ENCODE measurements at regions not wholly inside any gene's neighbourhood (a gene's known extent, or its start where the extent isn't known, plus 50 kb on each side); places are given as distances from the start of the nearest gene placed in this dataset.

DNA sequence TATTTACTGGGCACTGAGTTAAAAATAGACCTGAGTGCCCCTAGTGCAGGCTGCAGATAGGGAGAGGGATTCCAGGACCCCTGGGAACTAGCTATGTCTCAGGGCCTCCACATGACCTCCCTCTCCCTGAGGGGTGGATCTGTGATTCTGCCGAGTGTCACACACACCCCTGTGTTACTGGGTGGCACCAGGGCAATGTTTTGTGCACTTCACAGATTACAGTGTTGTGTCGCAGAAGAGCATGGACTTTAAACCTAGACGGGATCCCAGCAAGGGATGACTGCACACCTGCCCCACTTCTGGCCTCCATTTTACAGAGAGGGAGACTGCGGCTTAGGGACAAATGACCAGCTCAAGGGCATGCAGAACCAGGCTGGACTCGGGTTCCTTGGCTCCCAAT is 65.6 kb downstream of the ZFP36L2 start:
- DNase-seq = no peak
- POLR2A ChIA-PET = interaction anchor here (1.1 to 43.5 kb wide), 7 partner anchors 9 to 61 kb away, joined by 3 to 1530 read pairs (median 40); partner anchors contain the start of gene ZFP36L2
- Mint-ChIP-seq H3K27me3 (no peaks in the 10 kb centered on the region), H3K4me1 (peaks cover 34 to 88% (median 85%) of the 10 kb centered on the region in 4 donors), H3K9me3 (no peaks in the 10 kb centered on the region), H3K4me3 (peak overlapping the region in 4 of 10 donors; percentile 14 to 78 (median 22)), H3K27ac (peak overlapping the region; percentile 94 to 100 (median 98)), H3K36me3 (peaks cover 0 to 3% (median 0%) of the 10 kb centered on the region in 3 donors)
- no peak for ATAC-seq

- no peaks in the 10 kb centered on the region for H3K9me3 Mint-ChIP-seq
- no peak for ATAC-seq
- H3K4me1 Mint-ChIP-seq = peaks cover 39 to 88% (median 86%) of the 10 kb centered on the region in 4 donors
- no peaks in the 10 kb centered on the region for H3K27me3 Mint-ChIP-seq
- H3K27ac Mint-ChIP-seq = peak overlapping the region; percentile 94 to 100 (median 98)
- H3K4me3 Mint-ChIP-seq = peak overlapping the region; percentile 12 to 86 (median 64)
- H3K36me3 Mint-ChIP-seq = peaks cover 0 to 3% (median 0%) of the 10 kb centered on the region in 3 donors
- POLR2A ChIA-PET = interaction anchor here (0.8 to 43.5 kb wide), 6 partner anchors 10 to 61 kb away, joined by 3 to 1530 read pairs (median 41); partner anchors contain the start of gene ZFP36L2
- no peak for DNase-seq
Measured at GRCh38 chr2:43159797-43160196, 66.6 kb downstream of the ZFP36L2 start.

DNA sequence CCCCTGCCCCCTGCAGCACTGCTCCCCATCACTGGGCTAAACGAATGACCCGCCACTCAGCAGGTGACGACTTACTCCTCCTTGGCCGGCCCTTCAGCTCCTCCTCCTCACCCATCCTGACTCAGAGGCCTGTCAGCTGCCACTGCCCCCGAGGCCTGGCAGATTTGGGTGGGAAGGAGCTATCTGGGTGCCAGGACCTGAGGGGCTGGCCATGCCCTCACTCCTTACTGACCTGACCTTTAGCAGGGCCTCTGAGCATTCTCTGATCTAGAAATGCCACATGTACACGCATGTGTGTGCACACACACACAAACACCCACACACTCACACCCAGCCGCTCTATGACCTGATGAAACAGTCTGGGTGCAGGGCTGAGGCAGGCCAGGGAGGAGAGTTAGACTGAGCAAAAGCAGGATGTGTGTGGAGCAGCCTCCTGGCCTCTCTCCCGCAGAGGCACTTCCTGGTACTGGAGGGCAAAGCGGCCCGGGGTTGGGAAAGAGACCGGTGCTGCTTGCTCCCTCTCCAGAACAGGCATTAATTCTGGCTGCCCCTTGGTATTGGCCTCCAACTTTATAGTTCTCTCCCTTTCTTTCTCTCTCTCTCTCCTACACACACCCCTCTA is 68.0 kb downstream of the ZFP36L2 start:
- peaks cover 0 to 3% (median 0%) of the 10 kb centered on the region in 3 donors for H3K36me3 Mint-ChIP-seq
- DNase-seq = peak in 3 of 10 donors; percentile 46 to 72 (median 56)
- peak overlapping the region; percentile 94 to 100 (median 98) for H3K27ac Mint-ChIP-seq
- H3K27me3 Mint-ChIP-seq = no peaks in the 10 kb centered on the region
- POLR2A ChIA-PET = interaction anchor here (1.2 to 43.5 kb wide), 7 partner anchors 12 to 63 kb away, joined by 3 to 1530 read pairs (median 11); partner anchors contain the start of gene ZFP36L2
- H3K4me1 Mint-ChIP-seq = peaks cover 45 to 93% (median 89%) of the 10 kb centered on the region in 4 donors
- ATAC-seq = peak; percentile 43 to 60
- H3K4me3 Mint-ChIP-seq = peak overlapping the region; percentile 76 to 89 (median 82)
- no peaks in the 10 kb centered on the region for H3K9me3 Mint-ChIP-seq

- POLR2A ChIA-PET = interaction anchor here (1.2 to 43.5 kb wide), 7 partner anchors 13 to 64 kb away, joined by 3 to 1530 read pairs (median 11); partner anchors contain the start of gene ZFP36L2
- peak overlapping the region in 9 of 10 donors; percentile 15 to 89 (median 82) for H3K4me3 Mint-ChIP-seq
Measured at GRCh38 chr2:43157506-43158246, 68.7 kb downstream of the ZFP36L2 start.

GRCh38 chr2:43155851-43156411 is 70.5 kb downstream of the ZFP36L2 start:
- DNase-seq = no peak
- Mint-ChIP-seq H3K36me3 (peaks cover 0 to 3% (median 0%) of the 10 kb centered on the region in 3 donors), H3K27me3 (no peaks in the 10 kb centered on the region), H3K4me1 (peaks cover 48 to 84% (median 81%) of the 10 kb centered on the region in 4 donors), H3K27ac (peak overlapping the region; percentile 54 to 88 (median 74)), H3K4me3 (peak overlapping the region in 3 of 10 donors; percentile 13 to 43 (median 23)), H3K9me3 (no peaks in the 10 kb centered on the region)
- no peak for ATAC-seq
- POLR2A ChIA-PET = interaction anchor here (0.7 to 43.5 kb wide), 4 partner anchors 14 to 88 kb away, joined by 4 to 1530 read pairs (median 698); partner anchors contain the start of gene ZFP36L2

More at GRCh38 chr2:43157506-43158246, 68.7 kb downstream of the ZFP36L2 start:
- Mint-ChIP-seq H3K9me3 (no peaks in the 10 kb centered on the region), H3K27me3 (no peaks in the 10 kb centered on the region), H3K27ac (peak overlapping the region; percentile 94 to 100 (median 98)), H3K4me1 (peaks cover 47 to 93% (median 89%) of the 10 kb centered on the region in 4 donors), H3K36me3 (peaks cover 0 to 3% (median 0%) of the 10 kb centered on the region in 3 donors)
- no peak for DNase-seq
- ATAC-seq = no peak

GRCh38 chr2:43154685-43155084 is 71.7 kb downstream of the ZFP36L2 start:
- peaks cover 51 to 84% (median 79%) of the 10 kb centered on the region in 4 donors for H3K4me1 Mint-ChIP-seq
- DNase-seq (no peak), ATAC-seq (no peak)
- peaks cover 0 to 3% (median 0%) of the 10 kb centered on the region in 3 donors for H3K36me3 Mint-ChIP-seq
- no peaks in the 10 kb centered on the region for H3K9me3 Mint-ChIP-seq
- H3K27ac Mint-ChIP-seq = peak overlapping the region in 9 of 10 donors; percentile 64 to 95 (median 85)
- no peaks in the 10 kb centered on the region for H3K27me3 Mint-ChIP-seq
- POLR2A ChIA-PET = interaction anchor here (5.0 to 43.5 kb wide), 3 partner anchors 16 to 67 kb away, joined by 46 to 1530 read pairs (median 1351); partner anchors contain the start of gene ZFP36L2
- peak overlapping the region in 3 of 10 donors; percentile 4 to 35 (median 34) for H3K4me3 Mint-ChIP-seq

DNA sequence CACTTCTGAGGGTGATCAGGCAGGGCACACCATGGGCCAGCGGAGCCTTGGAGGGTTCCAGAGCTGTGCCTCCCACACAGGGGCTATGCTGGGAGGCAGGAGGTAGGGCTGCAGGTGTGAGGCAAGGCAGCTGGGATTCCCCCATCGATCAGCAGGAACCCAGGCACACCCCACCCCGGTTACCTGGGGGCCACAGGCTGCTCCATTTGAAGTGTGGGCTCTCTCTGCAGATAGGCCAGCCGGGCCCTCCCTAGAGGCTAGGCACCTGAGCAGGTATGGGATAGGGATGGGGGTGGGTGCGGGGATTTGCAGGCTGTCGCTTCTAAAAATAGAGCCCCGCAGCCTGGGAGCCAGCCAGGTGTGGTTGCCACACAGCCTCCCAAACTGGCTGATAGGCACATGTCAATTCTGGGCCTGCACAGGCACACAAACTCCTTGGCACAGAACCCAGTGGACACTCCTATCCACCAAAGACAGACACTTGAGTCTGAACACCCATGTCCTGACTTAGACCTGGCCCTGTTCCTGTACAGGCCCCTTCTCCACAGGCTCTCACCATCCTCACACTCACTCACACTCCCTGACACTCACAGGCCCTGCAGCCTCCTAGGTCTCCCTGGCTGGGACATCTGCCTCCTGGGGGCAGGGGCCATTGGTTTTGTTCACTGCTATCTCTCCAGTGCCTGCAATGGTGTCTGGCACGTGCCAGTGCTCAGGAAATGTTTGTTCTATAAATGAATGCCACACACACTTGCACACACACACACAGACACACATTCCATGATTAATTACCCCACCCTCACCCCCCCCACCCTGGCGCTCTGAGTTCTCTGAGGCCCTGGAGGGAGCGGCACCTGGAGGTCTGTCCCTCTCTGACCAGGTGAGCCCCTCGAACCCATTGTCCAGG is 73.4 kb downstream of the ZFP36L2 start:
- POLR2A ChIA-PET = interaction anchor here (28.6 to 43.5 kb wide), 4 partner anchors 7 to 69 kb away, joined by 1351 to 2148 read pairs (median 1440); partner anchors contain the start of gene ZFP36L2
- Mint-ChIP-seq H3K4me3 (peak overlapping the region in 7 of 10 donors; percentile 38 to 69 (median 61)), H3K27ac (peak overlapping the region; percentile 73 to 95 (median 86)), H3K27me3 (no peaks in the 10 kb centered on the region), H3K4me1 (peaks cover 50 to 83% (median 75%) of the 10 kb centered on the region in 4 donors), H3K9me3 (no peaks in the 10 kb centered on the region), H3K36me3 (peaks cover 0 to 3% (median 0%) of the 10 kb centered on the region in 3 donors)
- ATAC-seq (peak; percentile 40 to 60), DNase-seq (no peak)

GRCh38 chr2:43152186-43152585 is 74.2 kb downstream of the ZFP36L2 start:
- DNase-seq (peak in 1 of 10 donors; percentile 25), ATAC-seq (peak; percentile 45 to 67)
- Mint-ChIP-seq H3K4me3 (peak overlapping the region in 9 of 10 donors; percentile 12 to 69 (median 41)), H3K27ac (peak overlapping the region; percentile 79 to 95 (median 90)), H3K27me3 (no peaks in the 10 kb centered on the region), H3K9me3 (no peaks in the 10 kb centered on the region), H3K36me3 (peaks cover 0 to 3% (median 0%) of the 10 kb centered on the region in 3 donors), H3K4me1 (peaks cover 47 to 82% (median 71%) of the 10 kb centered on the region in 4 donors)
- POLR2A ChIA-PET = interaction anchor here (0.6 to 43.5 kb wide), 5 partner anchors 8 to 70 kb away, joined by 3 to 2148 read pairs (median 1351); partner anchors contain the start of gene ZFP36L2

GRCh38 chr2:43149482-43150107 is 76.8 kb downstream of the ZFP36L2 start:
- DNase-seq (no peak), ATAC-seq (peak; percentile 40 to 43)
- Mint-ChIP-seq H3K27me3 (no peaks in the 10 kb centered on the region), H3K4me3 (peak overlapping the region in 9 of 10 donors; percentile 7 to 82 (median 44)), H3K4me1 (peaks cover 43 to 78% (median 66%) of the 10 kb centered on the region in 4 donors), H3K9me3 (no peaks in the 10 kb centered on the region), H3K36me3 (no peaks in the 10 kb centered on the region), H3K27ac (peak overlapping the region; percentile 82 to 97 (median 89))
- POLR2A ChIA-PET = interaction anchor here (0.6 to 43.5 kb wide), 5 partner anchors 10 to 72 kb away, joined by 4 to 2148 read pairs (median 1351); partner anchors contain the start of gene ZFP36L2

DNA sequence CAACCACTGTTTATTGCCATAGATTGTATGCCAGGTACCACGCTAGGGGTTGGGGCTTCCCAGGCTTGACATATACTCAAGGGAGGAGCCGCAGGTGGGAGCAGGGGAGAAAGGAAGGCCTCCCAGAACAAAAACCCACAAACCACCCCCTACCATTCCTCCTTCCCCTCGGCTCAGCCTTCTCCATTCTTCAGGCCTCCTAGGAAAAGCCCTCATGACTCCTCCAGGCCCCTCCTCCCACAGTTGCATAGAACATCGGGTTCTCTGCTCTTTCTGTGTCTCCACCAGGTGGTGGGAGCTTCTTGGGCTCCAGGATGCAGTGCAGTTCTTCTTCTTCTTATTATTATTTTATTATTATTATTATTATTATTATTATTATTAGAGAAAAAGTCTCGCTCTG is 80.3 kb downstream of the ZFP36L2 start:
- POLR2A ChIA-PET = interaction anchor here (1.4 to 43.5 kb wide), 4 partner anchors 8 to 76 kb away, joined by 3 to 2148 read pairs (median 1351); partner anchors contain the start of gene ZFP36L2

More for the DNA sequence above, 80.3 kb downstream of the ZFP36L2 start:
- H3K27ac Mint-ChIP-seq = peak overlapping the region; percentile 18 to 90 (median 77)
- ATAC-seq = no peak
- no peak for DNase-seq
- H3K4me1 Mint-ChIP-seq = peaks cover 37 to 81% (median 63%) of the 10 kb centered on the region in 4 donors
- H3K27me3 Mint-ChIP-seq = no peaks in the 10 kb centered on the region
- H3K4me3 Mint-ChIP-seq = peak overlapping the region in 2 of 10 donors; percentile 7 to 23
- no peaks in the 10 kb centered on the region for H3K9me3 Mint-ChIP-seq
- no peaks in the 10 kb centered on the region for H3K36me3 Mint-ChIP-seq

Data from naive thymus-derived CD8-positive, alpha-beta T cell (primary cell).